ENCODE measurements at regions not wholly inside any gene's neighbourhood (a gene's known extent, or its start where the extent isn't known, plus 50 kb on each side); places are given as distances from the start of the nearest gene placed in this dataset.

DNA sequence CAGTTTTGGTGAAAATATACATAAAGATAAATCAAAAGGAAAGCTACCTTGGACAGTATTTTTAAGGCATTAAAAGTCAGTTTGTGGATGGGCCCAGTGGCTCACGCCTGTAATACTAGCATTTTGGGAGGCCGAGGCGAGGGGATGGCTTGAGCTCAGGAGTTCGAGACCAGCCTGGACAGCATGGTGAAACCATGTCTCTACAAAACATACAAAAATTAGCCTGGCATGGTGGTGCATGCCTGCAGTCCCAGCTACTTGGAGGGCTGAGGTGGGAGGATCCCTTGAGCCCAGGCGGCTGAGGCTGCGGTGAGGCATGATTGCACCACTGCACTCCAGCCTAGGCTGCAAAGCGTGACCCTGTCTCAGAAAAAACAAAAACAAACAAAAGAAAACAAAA lies 1253.8 kb downstream of the MRPL39 start:
- no peak for DNase-seq

DNA sequence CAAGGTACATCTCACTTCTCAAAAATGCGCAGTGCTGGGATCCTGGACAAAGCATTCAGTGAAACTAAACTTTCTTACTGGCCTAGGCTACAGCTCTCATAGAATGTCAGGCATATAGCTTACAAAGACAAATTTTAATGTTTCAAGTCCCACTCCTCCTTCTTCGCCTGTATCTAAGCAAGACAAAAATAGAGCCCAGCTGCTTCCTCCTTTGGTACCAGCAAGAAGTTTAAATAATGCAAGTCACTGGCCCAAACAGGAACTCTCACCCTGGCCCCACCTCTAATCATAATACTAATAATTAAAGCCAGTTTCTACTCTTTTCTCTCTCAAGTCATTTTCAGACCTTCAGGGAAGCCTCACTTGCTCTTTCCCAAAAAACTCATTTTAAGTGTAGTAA lies 1267.9 kb downstream of the MRPL39 start:
- no peak for DNase-seq

- no peak for DNase-seq
Measured at GRCh38 chr21:24336491-24336890, 1270.8 kb downstream of the MRPL39 start.

GRCh38 chr21:24323536-24323935 lies 1283.7 kb downstream of the MRPL39 start:
- no peak for DNase-seq

GRCh38 chr21:24316277-24316922 lies 1290.9 kb downstream of the MRPL39 start:
- no peak for DNase-seq

DNA sequence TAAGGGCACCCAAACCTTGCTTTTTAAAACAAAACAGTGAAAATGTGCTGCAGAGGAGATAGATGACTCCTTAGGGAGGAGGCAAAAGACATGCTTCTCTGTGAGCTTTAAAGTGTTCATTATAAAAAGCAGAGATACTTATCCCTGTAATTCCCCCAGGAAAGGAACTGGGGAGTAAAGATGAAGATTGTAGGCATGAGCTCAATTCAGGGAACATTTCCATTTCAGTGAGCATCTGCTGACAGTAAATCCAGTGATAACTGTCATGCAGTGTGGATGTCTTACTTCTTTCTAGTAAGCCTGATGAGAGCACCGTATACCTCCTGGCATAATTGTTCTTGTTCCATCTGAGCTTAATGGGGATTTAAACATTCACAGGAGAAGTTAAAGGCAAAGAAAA lies 1296.5 kb downstream of the MRPL39 start:
- DNase-seq, result no peak

DNA sequence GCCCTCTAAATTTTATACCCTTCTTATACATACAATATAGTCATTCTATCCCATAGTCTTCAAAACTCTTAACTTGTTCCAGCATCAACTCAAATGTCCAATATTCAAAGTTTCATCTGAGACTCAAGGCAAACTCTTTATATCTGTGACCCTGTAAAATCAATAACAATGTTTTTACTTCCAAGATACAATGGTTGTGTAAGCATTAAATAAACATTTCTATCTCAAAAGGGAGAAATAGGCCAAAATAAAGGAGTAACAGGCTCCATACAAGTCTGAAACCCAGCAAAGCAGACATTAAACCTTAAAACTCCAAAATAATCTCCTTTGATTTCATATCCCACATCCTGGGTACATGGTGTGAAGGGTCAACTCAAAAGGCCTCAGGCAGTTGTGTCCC lies 1299.1 kb downstream of the MRPL39 start:
- DNase-seq, result no peak

DNA sequence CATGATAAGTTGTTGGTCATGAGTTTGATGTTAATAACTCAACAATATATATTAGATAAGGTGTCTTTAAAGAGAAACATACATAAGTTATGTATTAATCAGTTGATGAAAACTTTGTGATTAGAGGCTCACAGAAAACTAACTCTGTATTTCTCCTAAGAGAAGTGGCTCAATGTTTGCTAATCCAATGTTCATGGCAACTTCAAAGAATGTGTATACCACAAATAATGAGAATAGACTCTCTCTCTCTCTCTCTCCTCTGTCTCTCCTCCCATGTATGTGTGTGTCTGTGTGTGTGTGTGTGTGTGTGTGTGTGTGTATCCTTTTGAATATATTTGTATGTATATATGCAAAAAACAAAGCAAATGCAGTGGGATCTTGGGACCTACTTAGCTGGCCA lies 1304.9 kb downstream of the MRPL39 start:
- DNase-seq, result no peak

GRCh38 chr21:24298040-24298439 lies 1309.2 kb downstream of the MRPL39 start:
- no peak for DNase-seq

DNA sequence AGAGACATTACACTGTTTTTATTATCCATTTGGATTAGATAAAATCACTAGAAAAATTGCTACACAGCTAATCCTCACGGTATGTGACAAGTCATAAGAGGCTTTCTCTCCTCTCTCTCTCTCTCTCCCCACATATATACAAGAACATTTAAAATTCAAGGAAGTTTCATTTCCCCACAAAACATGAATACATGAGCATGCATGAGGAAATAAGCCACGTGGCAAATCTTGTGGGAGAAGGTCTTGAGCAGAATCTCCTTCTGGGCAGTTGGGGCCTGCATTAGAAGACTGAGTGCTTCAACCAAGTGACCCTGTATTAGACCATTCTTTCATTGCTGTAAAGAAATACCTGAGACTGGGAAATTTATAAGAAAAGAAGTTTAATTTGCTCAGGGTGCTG lies 1313.1 kb downstream of the MRPL39 start:
- DNase-seq, result no peak

DNA sequence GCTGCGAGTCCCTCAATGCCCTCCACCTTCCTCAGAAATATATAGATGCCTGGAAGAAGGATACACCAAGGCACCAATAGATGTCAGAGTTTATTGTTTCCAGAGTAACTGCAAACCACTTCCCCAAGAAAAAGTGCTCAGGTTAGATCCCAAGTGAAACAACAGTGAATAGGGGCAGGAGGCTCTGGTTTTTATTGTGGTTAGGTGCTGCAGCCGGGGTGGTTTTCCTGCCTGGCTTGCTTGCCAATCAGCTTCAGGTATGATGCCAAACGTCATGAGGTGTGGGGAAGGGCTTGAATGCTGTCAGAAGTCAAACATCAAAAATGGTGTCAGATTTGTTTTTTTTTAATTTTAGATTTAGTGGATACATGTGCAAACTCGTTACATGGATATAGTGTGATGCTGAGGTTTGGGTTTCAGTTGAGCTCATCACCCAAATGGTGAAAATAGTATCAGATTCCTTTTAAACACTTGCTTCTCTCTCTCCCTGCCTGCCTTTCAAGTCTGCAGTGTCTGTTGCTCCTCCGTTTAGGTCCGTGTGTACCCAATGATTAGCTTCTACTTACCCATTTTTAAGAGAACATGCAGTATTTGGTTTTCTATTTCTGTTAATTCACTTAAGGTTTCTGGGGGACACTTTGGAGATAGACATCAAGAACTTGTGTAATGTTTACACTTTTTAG lies 1317.0 kb downstream of the MRPL39 start:
- no peak for DNase-seq

- no peak for DNase-seq
Measured at GRCh38 chr21:24289539-24289938, 1317.7 kb downstream of the MRPL39 start.

GRCh38 chr21:24280596-24280995 lies 1326.7 kb downstream of the MRPL39 start:
- DNase-seq, result no peak

- DNase-seq, result no peak
Measured at GRCh38 chr21:24278711-24279110, 1328.6 kb downstream of the MRPL39 start.

GRCh38 chr21:24276204-24276603 lies 1331.1 kb downstream of the MRPL39 start:
- DNase-seq, result no peak

DNA sequence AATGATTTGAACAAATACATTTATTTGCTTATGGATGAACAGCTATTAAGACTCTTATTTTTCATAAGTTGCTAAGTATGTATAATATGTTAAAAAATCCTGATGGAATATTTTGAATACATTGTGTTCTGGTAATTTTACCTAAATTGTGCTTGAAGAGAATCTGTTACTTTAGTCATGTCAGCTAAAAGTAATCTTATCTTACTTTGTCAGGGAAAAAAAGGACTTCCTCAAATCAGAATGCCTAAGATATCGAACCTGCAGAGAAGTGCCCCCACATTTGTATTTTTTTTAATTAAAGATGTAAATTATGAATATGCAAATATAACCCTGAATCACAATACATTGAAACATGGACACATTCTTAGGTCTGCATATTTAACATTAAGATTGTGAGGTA lies 1331.7 kb downstream of the MRPL39 start:
- DNase-seq, result no peak

DNA sequence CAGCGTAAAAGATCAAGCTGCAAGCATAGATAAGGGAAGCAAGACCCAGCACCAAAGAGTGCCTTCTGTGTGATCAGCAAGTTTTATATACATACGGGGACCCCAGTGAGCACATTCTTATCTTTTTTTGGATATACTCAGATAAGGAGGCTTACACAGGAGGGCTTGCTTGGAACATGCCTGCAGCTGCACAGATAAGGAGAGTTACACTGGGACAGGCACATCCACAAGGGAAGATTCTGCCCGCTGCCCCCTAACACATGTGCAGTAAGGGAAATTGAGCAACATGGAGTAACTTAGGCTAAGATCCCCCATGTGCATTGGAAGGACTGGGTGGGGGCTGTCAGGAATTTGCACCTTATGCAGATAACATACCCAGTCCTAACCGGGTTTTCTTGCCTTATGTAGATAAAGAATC lies 1334.8 kb downstream of the MRPL39 start:
- DNase-seq, result no peak

DNA sequence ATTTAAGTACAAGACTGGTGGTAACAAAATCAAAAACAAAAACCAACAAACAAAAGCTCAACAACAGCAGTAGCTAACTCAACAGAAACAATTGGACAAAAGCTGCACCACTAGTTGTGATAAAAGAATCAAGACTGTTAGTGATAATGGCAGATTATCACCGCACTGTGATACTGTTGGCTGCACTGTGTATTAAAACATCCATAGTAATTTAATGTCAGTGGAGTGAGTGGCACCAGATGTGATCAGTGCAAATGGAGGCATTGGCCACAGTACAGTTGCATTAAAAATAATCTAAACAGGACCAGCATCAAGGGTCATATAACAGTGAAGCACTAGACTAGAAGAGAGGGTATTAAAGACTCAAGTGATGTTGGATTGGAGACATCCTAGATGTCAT lies 1341.3 kb downstream of the MRPL39 start:
- no peak for DNase-seq

DNA sequence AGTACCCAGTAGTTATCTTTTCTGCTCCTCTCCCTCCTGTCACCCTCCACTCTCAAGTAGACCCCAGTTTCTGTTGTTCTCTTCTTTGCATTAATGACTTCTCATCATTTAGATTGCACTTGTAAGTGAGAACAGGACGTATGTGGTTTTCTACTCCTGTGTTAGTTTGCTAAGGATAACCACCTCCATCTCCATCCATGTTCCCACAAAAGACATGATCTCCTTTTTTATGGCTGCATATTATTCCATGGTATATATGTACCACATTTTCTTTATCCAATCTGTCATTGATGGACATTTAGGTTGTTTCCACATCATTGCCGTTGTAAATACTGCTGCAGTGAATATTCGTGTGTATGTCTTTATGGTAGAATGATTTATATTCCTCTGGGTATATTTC lies 1346.5 kb downstream of the MRPL39 start:
- no peak for DNase-seq

- DNase-seq, result no peak
Measured at GRCh38 chr21:24259241-24259640, 1348.0 kb downstream of the MRPL39 start.

- DNase-seq, result no peak
Measured at GRCh38 chr21:24255591-24255990, 1351.7 kb downstream of the MRPL39 start.

GRCh38 chr21:24225431-24225830 lies 1381.8 kb downstream of the MRPL39 start:
- no peak for DNase-seq

DNA sequence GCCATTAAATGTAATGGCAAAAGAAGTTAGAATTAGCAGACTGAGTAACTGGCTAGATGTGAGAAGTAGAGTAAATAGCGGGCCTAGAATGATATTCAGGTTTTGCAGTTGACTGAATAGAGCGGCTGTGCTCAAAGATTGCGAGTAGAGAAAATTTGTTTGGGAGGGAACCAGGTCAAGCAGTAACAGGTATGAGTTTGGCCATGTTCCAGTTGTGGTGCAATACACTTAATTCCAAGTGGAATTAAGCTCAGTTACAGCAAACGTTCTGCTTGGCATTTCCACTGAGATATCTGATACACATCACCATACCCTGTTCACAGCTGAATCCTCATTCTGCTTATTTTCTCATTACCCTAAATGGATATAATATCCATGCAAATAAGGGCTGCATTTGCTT lies 1382.9 kb downstream of the MRPL39 start:
- DNase-seq, result no peak

DNA sequence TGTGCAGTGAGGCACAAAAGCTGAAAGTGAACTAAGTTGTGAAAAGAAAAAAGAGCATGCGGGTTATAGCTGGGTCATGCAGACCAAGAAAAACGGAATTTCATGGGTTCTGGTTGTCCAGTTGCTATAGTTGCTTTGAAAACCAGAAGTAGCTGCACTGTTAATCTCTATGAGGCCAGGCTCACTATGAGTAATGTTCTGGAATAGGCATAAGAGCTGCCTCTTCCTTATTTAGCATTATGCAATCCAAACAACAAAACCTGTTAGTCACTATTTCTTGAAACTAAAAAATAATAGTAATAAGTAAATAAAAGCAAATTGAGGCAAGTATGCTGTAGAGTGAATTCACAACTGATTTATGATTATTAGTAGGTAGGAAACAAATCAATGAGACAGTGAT lies 1383.7 kb downstream of the MRPL39 start:
- DNase-seq, result no peak

Data from renal pelvis (tissue), 1 donor.